NCI-H1048 (cell line): ENCODE measurements at regions not wholly inside any gene's neighbourhood (a gene's known extent, or its start where the extent isn't known, plus 50 kb on each side); places are given as distances from the start of the nearest gene placed in this dataset.

Experiments
- DNase-seq: peaks from one replicate; lab custom pipeline; 2025; lab: John Stamatoyannopoulos, UW

DNA sequence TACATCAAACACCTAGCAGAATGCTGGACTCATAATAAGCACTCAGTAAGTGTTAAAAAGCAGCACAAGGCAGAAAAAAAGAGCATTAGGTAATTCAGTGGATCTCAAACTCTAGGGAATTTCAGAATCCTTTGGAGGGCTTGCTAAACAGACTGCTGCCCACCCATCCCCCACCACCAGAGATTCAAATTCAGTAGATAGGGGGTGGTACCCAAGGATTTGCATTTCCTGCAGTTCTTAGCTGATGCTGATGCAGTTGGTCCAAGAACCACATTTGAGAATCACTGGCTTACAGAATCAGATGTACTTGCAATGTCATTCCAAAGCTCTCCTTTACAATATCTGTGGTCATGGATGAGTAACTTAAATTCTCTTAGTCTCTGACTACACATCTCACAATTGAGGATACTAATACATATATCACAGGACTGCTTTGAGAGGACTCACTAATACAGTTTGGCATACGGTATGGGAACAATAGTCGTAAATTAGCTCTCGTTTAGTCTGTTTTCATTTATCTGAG is 664.5 kb downstream of the KCNA4 start:
- no peak for DNase-seq

DNA sequence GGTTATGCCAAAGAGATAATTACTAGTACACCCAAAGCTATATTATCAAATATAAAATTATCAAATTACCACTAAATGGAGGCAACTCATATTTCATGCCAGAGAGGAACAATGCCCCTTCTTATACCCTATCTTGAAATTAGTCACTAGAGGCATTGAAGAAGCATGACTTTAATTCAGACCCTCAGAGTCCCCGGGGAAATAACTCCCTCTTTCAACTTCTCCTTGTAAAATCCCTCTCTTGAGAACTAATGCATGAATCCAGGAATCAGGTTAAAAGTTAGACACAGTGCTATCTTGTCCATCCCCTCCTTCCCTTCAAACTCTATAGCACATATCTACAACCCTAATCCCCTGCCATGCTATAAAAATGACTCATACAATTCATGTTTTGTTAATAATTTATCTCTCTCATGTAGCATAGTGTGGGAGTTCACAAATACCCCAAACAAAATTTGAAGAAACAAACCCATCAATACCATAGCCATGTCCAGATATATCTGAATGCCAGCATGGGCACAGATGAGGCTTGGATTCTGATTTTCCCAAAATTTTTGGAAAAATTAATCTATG is 665.4 kb downstream of the KCNA4 start:
- no peak for DNase-seq

DNA sequence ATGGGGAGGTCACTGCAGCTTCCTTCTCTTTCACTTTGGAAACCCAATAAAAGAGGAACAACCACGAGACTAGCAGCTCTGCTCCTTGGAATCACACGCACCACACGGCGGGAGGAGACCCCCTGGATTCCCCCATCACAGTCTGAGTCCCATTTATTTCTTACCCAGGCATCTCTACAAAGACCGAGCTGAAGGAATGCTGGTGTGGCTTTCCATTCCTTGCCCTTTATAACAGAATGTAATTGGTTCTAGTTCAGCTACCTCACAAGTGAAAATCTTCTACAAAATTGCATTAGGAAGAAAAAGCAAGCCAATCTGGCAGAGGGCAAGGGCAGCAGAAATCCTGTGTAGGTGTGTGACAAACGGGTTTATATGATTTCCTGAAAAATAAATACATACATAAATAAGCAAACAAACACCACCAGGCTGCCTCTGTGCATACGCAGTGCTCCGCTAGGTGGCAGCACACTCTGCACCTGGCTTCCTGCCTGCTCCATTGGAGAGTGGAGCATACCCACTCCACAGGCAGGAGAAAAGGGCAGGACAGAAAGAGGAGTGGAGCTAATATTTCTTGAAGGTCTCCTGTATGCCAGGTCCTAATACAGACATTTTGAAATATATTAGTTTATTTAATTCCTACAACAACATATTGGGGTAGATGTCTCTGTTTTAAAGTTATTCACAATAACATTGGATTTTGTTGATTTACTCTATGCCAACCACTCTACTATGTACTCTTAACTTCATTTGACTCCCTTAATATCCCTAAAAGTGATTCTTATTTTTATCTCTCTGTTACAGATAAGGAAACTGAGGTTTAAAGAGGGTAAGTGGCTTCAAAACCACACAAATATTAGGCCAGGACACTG is 673.1 kb downstream of the KCNA4 start:
- peak; percentile 30 for DNase-seq

DNA sequence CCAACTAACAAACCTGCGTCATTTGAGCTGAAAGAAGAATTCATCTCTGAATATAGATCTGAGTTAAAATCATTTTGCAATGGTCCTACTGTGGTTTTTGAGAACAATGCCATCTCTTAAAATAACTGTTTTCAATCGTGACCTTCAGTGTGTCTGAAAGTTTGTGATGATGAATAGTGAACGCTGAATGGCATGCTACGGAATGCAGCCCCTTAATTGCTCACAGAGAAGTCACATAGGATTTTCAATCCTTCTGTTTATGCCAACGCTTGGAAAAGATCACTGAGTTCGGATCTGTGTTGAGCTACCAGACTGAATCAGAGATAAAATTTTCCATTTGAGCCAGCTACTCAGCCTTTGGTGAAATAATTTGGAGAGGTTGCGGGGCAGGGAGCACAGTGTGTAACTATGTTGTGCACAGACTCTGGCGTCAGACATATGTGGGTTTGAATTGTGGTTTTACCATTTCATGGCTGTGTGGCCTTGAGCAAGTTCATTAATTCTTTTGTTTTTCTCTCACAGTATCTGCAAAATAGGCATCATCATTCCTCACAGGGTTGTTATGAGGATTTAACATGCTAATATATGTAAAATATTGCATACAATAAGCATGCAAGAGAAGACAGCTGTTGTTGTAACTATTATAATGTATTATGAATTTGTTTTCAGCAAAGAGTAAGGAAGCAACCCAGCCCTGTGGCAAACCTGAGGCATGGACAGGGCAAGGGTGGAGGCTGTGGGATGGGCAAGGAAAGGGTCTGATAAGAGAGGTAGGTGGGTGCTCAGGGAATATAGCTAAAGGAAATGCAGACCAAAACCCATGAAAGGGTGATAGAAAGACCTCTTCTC is 679.9 kb downstream of the KCNA4 start:
- DNase-seq, result no peak

DNA sequence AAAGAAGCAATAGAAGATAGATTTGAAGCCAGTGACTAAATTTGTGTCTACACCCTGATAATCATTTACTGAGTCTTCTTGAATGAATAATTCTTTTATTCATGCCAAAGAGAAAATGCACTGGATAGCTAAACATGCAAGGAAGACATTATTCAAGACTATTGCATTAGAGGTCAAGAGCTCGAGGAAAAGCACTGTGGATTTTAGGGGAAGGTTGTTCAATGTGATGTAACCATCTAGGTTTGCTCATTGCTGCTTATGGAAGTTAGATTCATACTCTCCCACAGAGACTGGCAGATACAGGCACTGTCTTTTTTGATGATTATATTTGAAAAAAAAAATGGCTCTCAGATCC is 682.1 kb downstream of the KCNA4 start:
- DNase-seq, result no peak

DNA sequence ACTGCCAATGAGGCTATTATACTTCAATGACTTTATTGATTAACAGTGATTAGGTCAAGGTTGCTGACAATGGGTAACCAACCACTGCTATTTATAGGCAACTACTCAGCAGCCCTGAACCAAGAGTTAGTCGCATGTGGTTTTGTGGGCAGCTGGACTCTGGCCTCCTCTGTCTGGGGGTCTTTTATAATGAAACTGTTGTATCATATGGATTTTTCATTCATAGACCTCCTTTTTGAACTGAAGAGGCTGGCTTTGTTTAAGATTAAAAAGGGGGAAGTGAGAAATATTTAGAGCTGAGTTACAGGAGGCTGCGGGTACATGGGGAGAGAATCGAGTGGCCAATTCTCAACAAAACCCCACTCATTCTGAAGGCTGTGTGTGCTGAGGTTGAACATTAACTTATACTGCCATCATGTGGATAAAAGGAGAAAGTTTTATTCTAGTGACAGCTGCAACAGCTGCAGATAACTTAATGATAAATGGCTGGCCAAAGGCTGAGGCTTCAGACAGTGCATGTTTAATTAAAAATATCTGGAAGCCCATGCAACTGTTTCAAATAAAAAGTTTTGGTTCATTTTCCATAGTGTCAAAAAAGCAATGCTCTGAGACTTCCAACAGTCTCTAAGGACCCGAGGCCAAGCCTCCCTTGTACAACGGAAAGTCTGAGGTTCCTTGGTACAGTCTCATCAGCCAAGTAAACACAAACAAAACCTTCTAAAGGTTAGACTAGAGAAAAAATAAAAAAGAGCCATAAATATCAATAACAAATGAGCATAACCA is 682.6 kb downstream of the KCNA4 start:
- no peak for DNase-seq

DNA sequence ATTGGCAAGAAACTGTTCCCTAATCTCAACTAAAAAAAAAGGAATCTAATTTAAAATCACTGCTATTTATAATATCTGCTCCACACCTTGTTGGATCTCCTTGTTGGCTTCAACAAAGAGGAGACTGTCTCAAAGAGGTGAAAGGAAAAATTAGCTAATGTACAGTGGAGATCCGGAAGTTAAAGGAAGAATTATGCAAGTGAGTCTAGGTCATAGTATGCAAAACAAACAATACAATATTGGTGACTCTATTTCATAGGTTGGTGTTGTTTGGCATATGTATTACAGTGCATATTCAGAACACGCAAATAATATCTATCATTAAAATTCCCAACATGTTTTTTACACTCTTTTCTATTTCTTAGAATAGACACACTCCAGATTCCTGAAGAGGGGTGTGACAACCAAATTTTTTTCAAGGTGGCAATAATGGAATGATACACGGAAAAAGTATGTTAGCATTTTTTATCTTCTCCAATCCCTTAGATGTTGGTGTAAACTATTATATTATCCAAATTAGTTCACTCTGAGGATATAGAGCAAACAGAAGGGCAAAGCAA is 685.3 kb downstream of the KCNA4 start:
- no peak for DNase-seq

DNA sequence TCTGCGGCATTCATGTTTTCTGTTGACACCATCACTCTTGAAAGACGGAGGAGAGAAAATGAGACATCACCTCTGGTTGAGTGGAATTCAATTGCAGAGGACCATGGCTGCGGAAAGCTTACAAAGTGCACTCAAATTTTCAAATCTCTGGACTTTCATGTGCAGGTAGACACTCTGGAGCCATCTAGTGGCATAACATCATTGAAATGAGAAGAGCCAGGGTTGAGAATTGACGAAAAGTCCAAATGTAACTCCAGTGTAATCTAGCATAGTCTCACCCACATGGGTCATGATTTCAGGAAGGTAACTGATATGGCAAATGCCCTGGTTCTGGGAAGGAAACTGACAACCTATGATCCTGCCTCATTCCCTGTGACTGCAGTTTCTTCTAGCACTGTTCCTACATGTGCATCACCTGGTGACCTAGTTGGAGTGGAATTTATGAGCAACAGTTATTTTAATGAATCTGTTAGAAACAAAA is 687.8 kb downstream of the KCNA4 start:
- no peak for DNase-seq

DNA sequence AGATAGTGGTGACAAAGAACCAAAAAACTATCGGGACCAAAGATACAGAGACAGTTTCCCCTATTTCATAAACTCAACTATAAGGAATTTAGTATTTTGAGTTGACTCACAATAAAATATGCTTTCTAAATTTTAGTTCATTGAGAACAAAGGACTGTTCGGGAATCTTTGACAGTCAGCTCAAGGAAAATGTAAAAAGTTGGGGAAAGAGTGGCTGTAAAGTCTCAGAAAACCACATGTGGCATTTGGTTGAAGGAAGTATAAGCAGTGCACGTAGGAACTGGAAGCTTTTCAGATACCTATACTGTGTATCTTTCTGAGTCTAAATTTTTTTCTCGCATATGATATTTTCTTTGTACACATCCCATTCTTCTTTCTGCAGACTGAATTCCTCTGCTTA is 688.9 kb downstream of the KCNA4 start:
- DNase-seq, result no peak

DNA sequence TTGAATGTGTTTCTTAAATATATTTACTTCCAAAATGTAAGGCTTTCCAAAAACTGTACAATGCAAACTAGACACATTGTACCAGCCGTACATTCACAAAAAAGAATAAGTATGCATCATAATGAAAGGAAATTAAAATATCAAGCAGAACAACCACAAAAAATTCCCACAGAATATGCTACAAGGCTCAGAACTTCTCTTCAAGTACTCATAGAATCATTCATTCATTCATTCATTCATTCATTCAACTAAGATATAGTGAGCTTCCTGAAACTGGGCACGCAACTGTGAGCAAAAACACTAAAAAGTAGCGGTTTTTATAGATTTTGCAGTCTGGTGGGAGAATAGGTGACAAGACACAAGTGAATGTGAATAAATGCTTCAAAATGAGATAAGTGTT is 690.1 kb downstream of the KCNA4 start:
- no peak for DNase-seq

DNA sequence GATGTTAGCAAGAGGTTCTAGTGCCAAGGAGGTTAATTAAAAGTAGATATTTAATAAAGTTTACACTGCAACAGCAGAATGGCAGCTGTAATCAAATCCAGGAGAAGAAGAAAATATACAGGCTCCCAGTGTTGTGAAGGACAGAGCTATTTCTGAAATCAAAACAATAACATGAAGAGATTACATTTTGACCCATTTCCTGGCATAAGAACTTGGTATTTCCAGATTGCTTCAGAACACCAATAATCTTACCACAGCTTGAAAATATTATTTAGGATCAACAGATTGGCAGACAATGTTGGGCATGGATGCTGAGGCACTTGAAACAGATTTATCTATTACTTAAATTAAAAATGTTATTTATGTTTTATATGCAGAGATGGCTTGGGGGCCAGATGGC is 692.5 kb downstream of the KCNA4 start:
- DNase-seq, result no peak

DNA sequence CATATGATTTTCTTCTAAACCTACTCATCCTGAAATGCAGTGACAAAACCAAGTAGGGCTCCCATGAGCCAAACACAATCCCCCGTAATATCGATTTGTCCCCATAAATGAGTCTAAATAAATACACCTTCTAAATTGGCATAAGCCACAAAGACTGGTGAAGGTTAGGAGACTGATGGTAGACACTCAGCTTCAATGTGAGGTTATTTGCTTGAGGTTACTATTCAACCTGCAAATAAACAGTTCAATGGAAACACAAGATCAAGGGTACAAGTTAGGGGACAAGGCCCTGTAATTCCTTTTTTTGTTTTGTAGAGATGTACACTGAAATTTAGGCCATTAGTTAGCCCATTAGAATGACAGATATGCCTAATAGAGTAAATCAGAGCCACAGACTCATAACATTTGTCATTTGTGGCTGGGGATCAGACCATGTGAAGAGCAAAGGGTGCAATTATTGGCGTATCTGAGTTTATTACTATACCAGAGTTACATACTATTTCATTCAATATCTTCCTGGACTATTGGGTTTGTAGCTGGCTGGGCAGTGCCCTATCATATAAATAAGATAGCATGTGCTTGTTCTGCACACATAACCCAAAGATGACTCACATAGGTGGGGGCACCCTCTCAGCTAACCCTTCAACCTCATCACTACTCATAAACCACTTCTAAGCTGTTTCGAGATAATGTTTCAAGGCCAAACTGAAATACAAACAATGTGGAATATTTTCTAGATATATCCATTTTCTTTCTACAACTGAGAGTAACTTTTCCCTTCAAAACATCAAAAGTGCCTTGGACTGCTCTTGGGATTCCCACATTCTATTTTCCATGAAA is 695.3 kb downstream of the KCNA4 start:
- DNase-seq, result no peak

DNA sequence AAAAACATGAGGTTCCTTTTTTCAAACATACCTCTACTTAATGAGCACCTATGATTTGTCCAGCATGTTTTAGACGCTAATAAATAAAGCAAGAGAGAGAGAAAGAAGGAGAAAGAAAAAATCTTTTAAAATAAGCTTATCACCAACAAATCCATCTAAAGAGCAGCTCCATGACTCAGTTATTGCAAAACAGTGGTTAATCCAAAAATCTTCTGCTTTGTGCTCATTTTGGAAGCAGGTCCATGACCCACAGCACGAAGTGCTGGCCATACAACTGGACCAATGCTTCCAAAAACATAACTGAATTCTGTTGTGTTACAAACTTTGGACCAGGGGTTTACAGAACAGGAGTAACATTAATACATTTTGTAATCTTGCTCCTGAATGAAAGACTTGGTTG is 696.6 kb downstream of the KCNA4 start:
- DNase-seq, result no peak

DNA sequence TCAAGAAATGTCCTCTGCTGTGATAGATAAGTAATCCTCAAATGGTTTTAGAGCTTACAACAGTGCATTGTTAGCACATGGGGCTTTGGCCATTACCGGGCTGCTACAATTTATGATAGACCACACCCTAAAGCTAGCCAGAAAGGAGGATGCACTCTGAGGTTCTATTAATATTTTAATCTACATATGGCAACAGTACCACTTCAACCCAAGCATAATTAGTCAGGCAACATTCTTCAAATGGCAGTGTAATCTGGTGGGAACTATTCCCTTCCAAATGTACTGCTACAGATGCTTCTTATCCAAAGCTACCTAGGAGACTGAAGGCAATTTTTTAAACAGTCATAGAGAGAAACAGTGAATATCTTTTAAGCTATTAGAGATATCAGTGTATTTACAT is 697.6 kb downstream of the KCNA4 start:
- no peak for DNase-seq

DNA sequence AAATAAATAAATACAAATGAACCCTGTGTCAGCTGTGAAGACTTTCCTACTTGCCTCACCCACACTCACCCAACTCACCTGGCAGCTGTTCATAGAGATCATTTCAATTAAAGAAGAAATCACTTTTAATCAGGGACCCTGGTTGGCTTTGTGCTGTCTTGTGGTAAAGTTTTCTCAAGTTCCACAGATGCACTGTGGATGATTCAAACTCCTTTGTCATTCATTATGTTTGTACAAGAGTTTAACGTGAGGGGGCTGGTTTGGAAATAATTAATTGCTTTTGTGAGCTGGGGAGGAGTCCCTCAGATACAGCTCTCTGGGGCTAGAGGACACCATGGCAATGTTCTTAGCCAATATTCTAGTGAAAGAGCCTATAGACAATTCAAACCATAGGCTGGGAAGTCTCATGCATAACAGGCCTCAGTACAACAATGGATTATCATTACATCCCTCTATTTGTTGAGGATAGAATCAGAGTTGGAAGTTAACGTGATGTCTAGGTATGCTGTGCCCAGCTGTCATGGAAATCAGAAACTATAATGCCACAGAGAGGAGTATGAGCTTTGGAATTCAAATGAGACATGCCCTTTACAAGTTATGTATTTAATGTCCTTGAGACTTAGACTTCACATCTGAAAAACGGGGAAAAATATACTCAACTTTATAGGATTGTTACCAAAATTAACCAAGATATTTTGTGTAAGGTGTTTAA is 698.5 kb downstream of the KCNA4 start:
- DNase-seq, result no peak

DNA sequence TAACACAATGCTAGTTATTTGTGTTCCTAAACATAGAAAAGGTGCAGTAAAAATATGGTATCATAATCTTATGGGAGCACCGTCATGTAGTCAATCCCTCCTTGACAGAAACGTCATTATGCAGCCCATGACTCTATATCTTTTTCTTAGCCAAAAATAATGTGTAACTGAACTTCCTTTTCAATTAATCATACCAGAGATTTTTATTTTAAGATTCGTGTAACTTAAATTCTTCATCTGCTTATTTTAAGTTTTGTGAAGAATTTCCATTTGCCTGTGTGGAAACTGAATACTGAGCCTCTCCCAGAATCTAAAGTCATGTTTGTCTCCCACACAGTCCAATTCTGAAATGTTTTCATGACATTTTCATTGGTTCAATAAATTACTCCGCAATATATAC is 699.1 kb downstream of the KCNA4 start:
- no peak for DNase-seq

DNA sequence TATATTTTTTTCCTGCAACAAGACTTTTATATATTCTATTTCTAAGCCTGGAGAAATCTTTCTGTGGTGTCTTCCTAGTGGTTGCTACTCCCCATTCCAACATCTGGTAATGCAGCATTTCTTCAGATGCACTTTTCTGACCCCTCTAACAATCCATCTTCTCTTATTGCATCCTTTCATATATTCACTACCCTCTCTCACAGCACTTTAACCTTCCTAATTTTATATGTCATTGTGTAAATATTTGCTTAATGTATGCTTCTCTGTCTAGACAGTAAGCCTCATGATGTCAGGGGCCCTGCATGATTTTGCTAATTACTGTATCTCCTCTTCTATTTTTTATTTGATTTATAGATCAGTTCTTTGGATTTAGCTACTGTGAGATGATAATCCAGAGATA is 701.6 kb downstream of the KCNA4 start:
- no peak for DNase-seq

DNA sequence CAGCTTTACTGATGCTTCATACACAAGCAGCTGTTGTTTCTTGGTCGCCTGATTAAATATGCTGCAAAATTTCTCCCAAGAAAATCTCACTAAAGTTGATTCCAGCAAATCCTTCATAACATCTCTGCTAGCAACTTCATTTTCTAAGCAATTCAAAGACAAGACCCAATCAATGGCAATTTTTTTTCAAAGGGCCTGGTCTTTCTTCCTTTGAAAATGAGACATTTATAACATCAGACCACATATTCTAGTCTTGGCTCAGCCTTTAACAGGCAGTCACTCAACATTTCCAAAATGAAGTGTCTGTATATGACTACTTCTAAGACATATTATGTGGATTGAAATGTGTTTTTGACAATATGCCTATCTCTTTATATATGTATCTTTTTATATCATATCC is 702.6 kb downstream of the KCNA4 start:
- DNase-seq, result no peak

DNA sequence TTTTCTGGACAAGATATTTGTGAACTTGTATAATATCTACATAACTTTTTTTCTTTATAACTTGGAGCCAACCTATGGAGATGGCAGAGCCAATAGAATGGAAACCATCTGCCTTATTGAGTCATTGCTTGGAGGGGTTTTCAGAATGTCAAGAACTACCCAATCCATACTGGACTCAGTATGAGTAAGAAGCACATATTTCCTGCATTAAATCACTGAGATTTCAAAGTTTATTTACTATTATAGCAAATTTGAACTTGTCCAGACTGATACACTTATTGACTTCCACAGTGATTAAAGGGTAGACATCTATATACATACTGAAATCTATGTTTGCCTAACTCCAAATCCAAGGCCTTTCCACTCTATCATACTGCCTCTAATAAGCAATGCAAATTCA is 704.0 kb downstream of the KCNA4 start:
- no peak for DNase-seq
